ENCODE measurements at regions not wholly inside any gene's neighbourhood (a gene's known extent, or its start where the extent isn't known, plus 50 kb on each side); places are given as distances from the start of the nearest gene placed in this dataset.
"Not testable (repeated sequence)": the region's sequence is repeated elsewhere in the genome, so short reads cannot be mapped to it uniquely, and the experiment has no call there.

DNA sequence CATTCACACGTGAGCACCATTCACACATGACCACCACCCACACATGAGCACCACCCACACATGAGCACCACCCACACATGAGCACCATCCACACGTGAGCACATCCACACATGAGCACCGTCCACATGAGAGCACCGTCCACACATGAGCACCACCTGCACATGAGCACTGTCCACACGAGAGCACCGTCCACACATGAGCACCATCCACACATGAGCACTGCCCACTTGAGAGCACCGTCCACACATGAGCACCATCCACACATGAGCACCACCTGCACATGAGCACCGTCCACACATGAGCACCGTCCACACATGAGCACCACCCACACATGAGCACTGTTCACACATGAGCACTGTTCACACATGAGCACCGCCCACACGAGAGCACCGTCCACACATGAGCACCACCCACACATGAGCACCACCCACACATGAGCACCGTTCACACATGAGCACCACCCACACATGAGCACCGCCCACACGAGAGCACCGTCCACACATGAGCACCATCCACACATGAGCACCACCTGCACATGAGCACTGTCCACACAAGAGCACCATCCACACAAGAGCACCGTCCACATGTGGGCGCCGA is 471.3 kb upstream of the SALL3 start:
- not testable (repeated sequence) for DNase-seq (ENCODE audit: low spot score)

DNA sequence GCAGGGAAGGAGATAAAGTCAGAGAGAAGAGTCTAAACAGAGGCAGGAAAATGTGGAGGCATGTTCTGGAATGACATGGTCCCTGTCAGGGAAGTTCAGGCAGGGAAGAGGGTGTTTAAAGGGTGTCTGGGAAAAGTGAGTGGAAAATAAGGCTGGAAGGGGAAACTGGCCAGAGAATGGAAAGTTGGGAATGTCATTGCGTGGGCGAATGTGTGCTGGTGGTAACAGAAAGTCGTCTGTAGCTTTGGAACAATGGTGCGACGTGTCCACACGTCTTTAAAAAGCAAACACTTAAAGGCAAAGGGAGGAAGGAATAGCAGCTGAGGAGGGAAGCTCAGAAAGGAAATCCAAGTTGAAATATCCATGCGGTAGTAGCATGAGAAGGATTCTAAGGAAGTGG is 469.5 kb upstream of the SALL3 start:
- DNase-seq (ENCODE audit: low spot score), result no peak

GRCh38 chr18:78510636-78511035 is 469.0 kb upstream of the SALL3 start:
- DNase-seq (ENCODE audit: low spot score), result no peak

- no peak for DNase-seq (ENCODE audit: low spot score)
Observed at GRCh38 chr18:78511666-78512601, 467.7 kb upstream of the SALL3 start.

GRCh38 chr18:78514910-78515670 is 464.5 kb upstream of the SALL3 start:
- no peak for DNase-seq (ENCODE audit: low spot score)

- DNase-seq (ENCODE audit: low spot score), result no peak
Observed at GRCh38 chr18:78517328-78517727, 462.3 kb upstream of the SALL3 start.

GRCh38 chr18:78517973-78518372 is 461.6 kb upstream of the SALL3 start:
- DNase-seq (ENCODE audit: low spot score), result no peak

GRCh38 chr18:78518805-78519204 is 460.8 kb upstream of the SALL3 start:
- no peak for DNase-seq (ENCODE audit: low spot score)

DNA sequence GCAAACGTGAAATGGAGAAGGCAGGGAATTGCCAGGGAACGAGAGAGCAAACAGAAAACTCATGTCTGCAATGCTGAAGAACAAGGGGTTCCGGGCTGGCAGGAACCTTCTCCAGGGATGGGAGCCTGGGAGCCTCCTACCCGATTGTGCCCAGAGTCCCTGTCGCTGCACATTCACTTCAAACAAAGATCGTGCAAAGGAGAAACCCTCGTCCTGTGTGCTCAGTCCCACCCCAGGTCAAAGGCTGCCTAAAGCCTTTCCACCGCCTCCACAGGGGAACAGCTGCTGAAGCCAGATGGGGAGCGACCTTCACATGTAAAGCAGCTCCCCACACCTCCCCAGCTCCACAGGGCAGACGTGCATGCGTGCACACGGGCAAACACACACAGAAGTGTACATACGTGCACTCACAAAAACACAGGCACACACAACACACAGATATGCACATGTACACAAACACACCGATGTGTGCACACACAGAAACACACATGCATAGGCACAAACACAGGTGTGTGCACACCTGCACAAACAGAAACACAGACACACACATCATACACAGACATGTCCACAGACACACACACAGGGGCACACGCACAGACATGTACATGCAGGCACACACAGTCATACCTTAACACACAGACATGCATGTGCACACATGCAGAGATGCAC is 460.1 kb upstream of the SALL3 start:
- DNase-seq (ENCODE audit: low spot score), result no peak

DNA sequence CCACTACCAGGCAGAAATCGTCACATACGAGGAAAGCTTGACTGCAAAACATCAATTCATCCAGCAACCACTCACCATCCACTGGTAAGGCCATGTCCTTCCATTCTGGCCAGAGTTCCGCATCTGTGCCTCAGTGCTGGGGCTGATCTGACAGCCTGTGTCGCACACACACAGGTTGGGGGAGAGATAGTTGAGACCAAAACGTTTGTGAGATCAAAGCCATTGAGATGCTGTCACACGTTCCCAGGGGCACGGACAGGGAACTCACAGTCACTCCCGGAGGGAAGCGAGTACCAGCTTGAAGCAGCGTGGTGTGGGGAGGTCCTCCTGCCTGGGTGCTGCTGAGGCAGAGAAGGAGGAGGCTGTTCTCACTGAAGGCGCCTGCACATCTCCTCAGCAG is 458.5 kb upstream of the SALL3 start:
- no peak for DNase-seq (ENCODE audit: low spot score)

- DNase-seq (ENCODE audit: low spot score), result no peak
Observed at GRCh38 chr18:78521744-78522143, 457.9 kb upstream of the SALL3 start.

DNA sequence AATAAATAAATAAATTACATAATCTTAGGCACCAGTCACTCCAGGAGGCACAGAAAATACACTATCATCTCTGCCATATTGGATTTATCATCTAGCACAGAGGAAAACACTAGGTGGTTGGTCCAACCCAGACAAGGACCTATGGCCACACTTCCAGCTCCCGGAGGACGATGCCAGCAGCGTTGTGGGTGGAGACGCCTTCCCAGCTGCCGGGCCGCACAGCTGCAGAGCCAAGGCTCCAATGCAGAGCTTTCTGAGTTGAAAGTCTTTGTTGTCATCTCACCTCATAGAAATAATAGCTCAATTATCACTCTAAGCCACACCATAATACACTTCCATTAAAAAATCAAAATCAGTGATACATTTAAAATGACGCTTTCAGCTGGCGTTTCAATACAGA is 457.1 kb upstream of the SALL3 start:
- no peak for DNase-seq (ENCODE audit: low spot score)

DNA sequence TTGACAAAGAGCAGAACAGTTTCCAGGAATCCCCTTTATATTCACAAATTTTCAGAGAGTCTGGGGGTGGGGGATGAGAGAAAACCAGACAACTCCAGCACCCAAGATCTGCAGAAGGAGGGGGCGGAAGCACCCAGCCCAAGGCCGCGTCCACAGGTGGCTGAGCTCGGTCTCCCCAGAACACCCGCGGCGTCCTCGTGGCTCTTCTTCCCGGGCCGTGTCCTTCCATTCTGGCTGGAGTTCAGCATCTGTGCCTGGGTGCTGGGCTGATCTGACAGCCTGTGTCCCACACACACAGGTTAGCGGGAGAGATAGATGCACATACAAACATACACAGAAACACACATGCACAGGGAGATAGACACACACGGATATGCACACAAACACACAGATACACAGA is 455.8 kb upstream of the SALL3 start:
- no peak for DNase-seq (ENCODE audit: low spot score)

DNA sequence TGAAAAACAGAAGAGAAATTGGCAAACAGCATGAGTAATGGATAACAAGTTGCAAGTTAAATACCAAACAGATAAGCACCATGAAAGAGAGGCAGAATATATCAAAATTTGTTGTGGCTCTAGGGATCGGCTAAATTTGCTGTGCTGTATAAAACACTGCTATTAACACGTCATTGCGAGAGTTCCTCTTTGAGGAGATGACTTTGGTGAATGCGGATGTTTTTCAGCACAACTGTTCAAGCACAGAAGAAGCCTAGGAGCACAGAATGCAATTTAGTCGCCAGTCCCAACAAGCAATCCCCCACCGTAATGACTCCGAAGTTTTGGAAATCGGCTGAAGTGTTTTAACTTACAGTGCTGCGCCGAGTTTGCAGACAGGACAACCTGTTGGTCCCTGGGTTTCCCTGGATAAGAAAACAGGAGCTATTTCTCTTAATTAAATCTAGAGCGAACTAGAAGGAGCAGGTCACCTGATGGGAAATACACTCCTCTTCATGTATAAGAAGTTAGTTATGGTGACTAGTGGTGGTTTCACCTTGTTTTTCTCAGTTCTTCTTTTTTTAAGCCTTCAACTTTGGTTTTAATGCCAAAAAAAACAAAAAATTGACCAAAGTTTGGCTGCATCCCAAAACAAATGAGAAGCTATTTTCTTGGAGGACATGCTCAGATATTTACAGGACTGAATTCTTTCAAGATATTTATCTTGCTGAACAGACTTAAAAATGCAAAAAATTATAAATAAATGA is 454.1 kb upstream of the SALL3 start:
- no peak for DNase-seq (ENCODE audit: low spot score)

DNA sequence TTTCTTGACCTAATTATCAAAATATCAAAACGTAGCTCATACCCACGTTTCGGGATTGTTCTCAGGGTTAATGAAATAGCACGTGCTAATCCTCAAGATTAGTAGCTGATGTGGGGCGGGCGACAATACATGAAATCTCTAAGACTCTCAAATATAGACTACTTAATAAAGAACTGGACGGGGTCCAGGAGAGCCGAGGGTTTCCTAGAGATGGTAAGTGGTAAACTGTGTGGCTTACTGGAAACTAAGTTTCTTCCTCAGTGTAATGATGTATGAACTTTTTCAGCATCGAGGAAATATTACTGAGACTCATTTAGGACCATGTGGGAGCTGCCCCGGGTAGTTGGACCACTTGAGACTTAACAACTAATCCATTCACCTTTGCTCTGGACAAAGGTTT is 453.3 kb upstream of the SALL3 start:
- no peak for DNase-seq (ENCODE audit: low spot score)

DNA sequence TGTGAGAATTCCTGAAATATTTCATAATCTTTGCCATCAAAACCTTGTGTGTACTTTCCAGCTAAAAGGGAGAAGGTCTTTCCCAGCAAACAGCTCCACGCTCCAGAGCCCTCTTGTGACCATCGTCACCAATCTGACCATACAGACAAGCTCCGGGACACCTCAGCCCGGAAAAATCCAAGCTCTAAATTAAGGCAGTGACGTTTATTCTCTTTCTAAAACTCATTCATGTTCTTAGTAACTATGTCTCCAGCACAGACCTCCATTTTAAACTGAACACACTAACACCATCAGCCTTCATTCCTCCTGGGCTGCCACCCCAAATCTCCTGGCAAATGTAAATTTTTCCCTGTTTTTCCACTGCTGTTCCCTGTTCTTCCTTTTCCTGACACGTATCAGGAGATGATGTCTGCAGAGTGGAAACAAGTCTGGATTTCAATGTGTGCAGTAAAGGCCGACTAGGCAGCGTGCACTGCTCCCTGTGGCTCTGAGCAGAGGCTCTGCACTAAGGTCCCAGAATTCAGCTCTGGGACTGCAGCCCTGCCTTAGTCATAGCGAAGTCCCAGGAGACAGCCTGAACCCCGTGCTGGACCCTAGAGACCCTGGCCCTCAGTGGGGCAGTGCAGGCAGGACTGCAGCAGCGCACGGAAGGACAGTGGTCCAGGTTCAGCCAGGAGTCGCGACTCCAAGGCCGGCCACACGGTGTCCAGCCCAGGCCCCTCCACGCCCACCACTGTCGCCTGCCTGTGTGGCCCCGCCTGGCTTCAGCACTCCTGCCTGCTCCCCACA is 452.5 kb upstream of the SALL3 start:
- DNase-seq (ENCODE audit: low spot score), result no peak

DNA sequence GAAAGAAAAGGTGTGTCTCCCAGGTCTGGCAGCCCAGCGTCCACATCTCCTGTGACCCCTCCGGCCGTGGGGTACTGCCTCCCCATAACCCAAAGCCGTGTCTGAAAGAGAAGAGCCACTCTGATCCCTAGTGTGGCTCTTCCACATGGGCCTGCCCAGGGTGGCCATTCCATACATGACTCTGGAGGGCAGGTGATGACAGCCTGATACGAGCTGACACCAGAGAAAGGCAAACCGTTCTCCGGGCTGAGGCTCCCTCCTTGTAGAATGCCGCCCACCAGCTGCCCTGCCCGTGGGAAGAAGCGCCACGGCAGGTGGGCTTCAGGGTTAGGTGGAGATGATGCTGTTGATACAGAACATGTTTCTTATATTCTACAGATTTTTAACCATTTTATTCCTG is 451.6 kb upstream of the SALL3 start:
- DNase-seq (ENCODE audit: low spot score), result no peak

GRCh38 chr18:78528411-78529258 is 451.0 kb upstream of the SALL3 start:
- DNase-seq (ENCODE audit: low spot score), result no peak

- DNase-seq (ENCODE audit: low spot score), result no peak
Observed at GRCh38 chr18:78531637-78532036, 448.0 kb upstream of the SALL3 start.

All from COLO829 (cell line).